ENCODE measurements at regions not wholly inside any gene's neighbourhood (a gene's known extent, or its start where the extent isn't known, plus 50 kb on each side); places are given as distances from the start of the nearest gene placed in this dataset.
"Not testable (repeated sequence)": the region's sequence is repeated elsewhere in the genome, so short reads cannot be mapped to it uniquely, and the experiment has no call there.

GRCh38 chr5:19264821-19265220 lies 723.2 kb downstream of the CDH18 start:
- ChIA-PET CTCF (no interaction called here), POLR2A (no interaction called here)
- no peak for DNase-seq
- WGBS (ENCODE audit: insufficient coverage): 100% methylated on average over 1 of the region's 2 CpGs
- H3K4me1 ChIP-seq (ENCODE audit: control extremely low read depth in 1 of 4, control insufficient read depth in 4 of 4, insufficient read depth in 4 of 4, low read length in 3 of 4): no peaks in the 10 kb centered on the region
- no peaks in the 10 kb centered on the region for H3K36me3 ChIP-seq (ENCODE audit: control insufficient read depth in 4 of 4, insufficient read depth in 4 of 4, low read length in 3 of 4)
- no peaks in the 10 kb centered on the region for H3K9me3 ChIP-seq (ENCODE audit: control extremely low read depth in 1 of 5, control insufficient read depth in 4 of 5, insufficient read depth in 2 of 5, low read depth in 1 of 5, low read length in 4 of 5)
- H3K4me3 ChIP-seq (ENCODE audit: control insufficient read depth in 1 of 7, extremely low read depth in 1 of 7, insufficient read depth in 4 of 7, low read depth in 2 of 7, low read length in 6 of 7): no peak overlapping the region
- no peaks in the 10 kb centered on the region for H3K27me3 ChIP-seq (replicated peaks in 2 of 5; ENCODE audit: control insufficient read depth in 4 of 5, insufficient read depth in 5 of 5, low read length in 4 of 5)
- H3K27ac ChIP-seq (ENCODE audit: insufficient read depth in 1 of 2, low read depth in 1 of 2, low read length in 2 of 2, poor library complexity in 1 of 2, severe bottlenecking in 2 of 2): no peak overlapping the region

GRCh38 chr5:19266791-19267190 lies 721.2 kb downstream of the CDH18 start:
- no peak for DNase-seq
- Histone ChIP-seq H3K27ac (ENCODE audit: insufficient read depth in 1 of 2, low read depth in 1 of 2, low read length in 2 of 2, poor library complexity in 1 of 2, severe bottlenecking in 2 of 2) (no peak overlapping the region), H3K36me3 (ENCODE audit: control insufficient read depth in 4 of 4, insufficient read depth in 4 of 4, low read length in 3 of 4) (no peaks in the 10 kb centered on the region), H3K9me3 (ENCODE audit: control extremely low read depth in 1 of 5, control insufficient read depth in 4 of 5, insufficient read depth in 2 of 5, low read depth in 1 of 5, low read length in 4 of 5) (no peaks in the 10 kb centered on the region), H3K27me3 (replicated peaks in 2 of 5; ENCODE audit: control insufficient read depth in 4 of 5, insufficient read depth in 5 of 5, low read length in 4 of 5) (no peaks in the 10 kb centered on the region), H3K4me3 (ENCODE audit: control insufficient read depth in 1 of 7, extremely low read depth in 1 of 7, insufficient read depth in 4 of 7, low read depth in 2 of 7, low read length in 6 of 7) (no peak overlapping the region), H3K4me1 (ENCODE audit: control extremely low read depth in 1 of 4, control insufficient read depth in 4 of 4, insufficient read depth in 4 of 4, low read length in 3 of 4) (no peaks in the 10 kb centered on the region)
- WGBS (ENCODE audit: insufficient coverage): 100% methylated on average over 4 of the region's 4 CpGs
- ChIA-PET CTCF (interaction anchor here (1.5 kb wide), 1 partner anchor 11 kb away, joined by 3 read pairs; no protein-coding TSS in a partner anchor), POLR2A (no interaction called here)

GRCh38 chr5:19270153-19270552 lies 717.8 kb downstream of the CDH18 start:
- ChIA-PET CTCF (no interaction called here), POLR2A (no interaction called here)
- Histone ChIP-seq H3K4me3 (ENCODE audit: control insufficient read depth in 1 of 7, extremely low read depth in 1 of 7, insufficient read depth in 4 of 7, low read depth in 2 of 7, low read length in 6 of 7) (no peak overlapping the region), H3K36me3 (ENCODE audit: control insufficient read depth in 4 of 4, insufficient read depth in 4 of 4, low read length in 3 of 4) (no peaks in the 10 kb centered on the region), H3K4me1 (ENCODE audit: control extremely low read depth in 1 of 4, control insufficient read depth in 4 of 4, insufficient read depth in 4 of 4, low read length in 3 of 4) (no peaks in the 10 kb centered on the region), H3K27me3 (replicated peaks in 2 of 5; ENCODE audit: control insufficient read depth in 4 of 5, insufficient read depth in 5 of 5, low read length in 4 of 5) (no peaks in the 10 kb centered on the region), H3K9me3 (ENCODE audit: control extremely low read depth in 1 of 5, control insufficient read depth in 4 of 5, insufficient read depth in 2 of 5, low read depth in 1 of 5, low read length in 4 of 5) (no peaks in the 10 kb centered on the region), H3K27ac (ENCODE audit: insufficient read depth in 1 of 2, low read depth in 1 of 2, low read length in 2 of 2, poor library complexity in 1 of 2, severe bottlenecking in 2 of 2) (no peak overlapping the region)
- DNase-seq: no peak
- WGBS (ENCODE audit: insufficient coverage): 93% methylated on average over 4 of the region's 4 CpGs

- no CpG with 5 or more reads among the region's 3 CpGs for WGBS (ENCODE audit: insufficient coverage)
- Histone ChIP-seq H3K4me1 (ENCODE audit: control extremely low read depth in 1 of 4, control insufficient read depth in 4 of 4, insufficient read depth in 4 of 4, low read length in 3 of 4) (no peaks in the 10 kb centered on the region), H3K27ac (ENCODE audit: insufficient read depth in 1 of 2, low read depth in 1 of 2, low read length in 2 of 2, poor library complexity in 1 of 2, severe bottlenecking in 2 of 2) (no peak overlapping the region), H3K27me3 (replicated peaks in 2 of 5; ENCODE audit: control insufficient read depth in 4 of 5, insufficient read depth in 5 of 5, low read length in 4 of 5) (no peaks in the 10 kb centered on the region), H3K36me3 (ENCODE audit: control insufficient read depth in 4 of 4, insufficient read depth in 4 of 4, low read length in 3 of 4) (no peaks in the 10 kb centered on the region), H3K9me3 (ENCODE audit: control extremely low read depth in 1 of 5, control insufficient read depth in 4 of 5, insufficient read depth in 2 of 5, low read depth in 1 of 5, low read length in 4 of 5) (peaks cover 0 to 5% (median 1%) of the 10 kb centered on the region in 5 experiments), H3K4me3 (ENCODE audit: control insufficient read depth in 1 of 7, extremely low read depth in 1 of 7, insufficient read depth in 4 of 7, low read depth in 2 of 7, low read length in 6 of 7) (no peak overlapping the region)
- ChIA-PET CTCF (no interaction called here), POLR2A (no interaction called here)
- DNase-seq: no peak
These were observed 713.4 kb downstream of the CDH18 start for GRCh38 chr5:19274578-19274977.

- Histone ChIP-seq H3K27ac (ENCODE audit: insufficient read depth in 1 of 2, low read depth in 1 of 2, low read length in 2 of 2, poor library complexity in 1 of 2, severe bottlenecking in 2 of 2) (no peak overlapping the region), H3K4me1 (ENCODE audit: control extremely low read depth in 1 of 4, control insufficient read depth in 4 of 4, insufficient read depth in 4 of 4, low read length in 3 of 4) (no peaks in the 10 kb centered on the region), H3K27me3 (replicated peaks in 2 of 5; ENCODE audit: control insufficient read depth in 4 of 5, insufficient read depth in 5 of 5, low read length in 4 of 5) (no peaks in the 10 kb centered on the region), H3K9me3 (ENCODE audit: control extremely low read depth in 1 of 5, control insufficient read depth in 4 of 5, insufficient read depth in 2 of 5, low read depth in 1 of 5, low read length in 4 of 5) (peaks cover 0 to 3% (median 0%) of the 10 kb centered on the region in 5 experiments), H3K4me3 (ENCODE audit: control insufficient read depth in 1 of 7, extremely low read depth in 1 of 7, insufficient read depth in 4 of 7, low read depth in 2 of 7, low read length in 6 of 7) (no peak overlapping the region), H3K36me3 (ENCODE audit: control insufficient read depth in 4 of 4, insufficient read depth in 4 of 4, low read length in 3 of 4) (no peaks in the 10 kb centered on the region)
- WGBS (ENCODE audit: insufficient coverage): no CpG with 5 or more reads among the region's 3 CpGs
- CTCF ChIA-PET: no interaction called here
- DNase-seq: no peak
- POLR2A ChIA-PET: no interaction called here
These were observed 702.7 kb downstream of the CDH18 start for GRCh38 chr5:19285286-19285685.

- H3K36me3 ChIP-seq (ENCODE audit: control insufficient read depth in 4 of 4, insufficient read depth in 4 of 4, low read length in 3 of 4); H3K27me3 ChIP-seq (replicated peaks in 2 of 5; ENCODE audit: control insufficient read depth in 4 of 5, insufficient read depth in 5 of 5, low read length in 4 of 5); H3K4me1 ChIP-seq (ENCODE audit: control extremely low read depth in 1 of 4, control insufficient read depth in 4 of 4, insufficient read depth in 4 of 4, low read length in 3 of 4); H3K27ac ChIP-seq (ENCODE audit: insufficient read depth in 1 of 2, low read depth in 1 of 2, low read length in 2 of 2, poor library complexity in 1 of 2, severe bottlenecking in 2 of 2); H3K4me3 ChIP-seq (ENCODE audit: control insufficient read depth in 1 of 7, extremely low read depth in 1 of 7, insufficient read depth in 4 of 7, low read depth in 2 of 7, low read length in 6 of 7); DNase-seq; H3K9me3 ChIP-seq (ENCODE audit: control extremely low read depth in 1 of 5, control insufficient read depth in 4 of 5, insufficient read depth in 2 of 5, low read depth in 1 of 5, low read length in 4 of 5); POLR2A ChIA-PET; CTCF ChIA-PET: not testable (repeated sequence)
- over 99% methylated on average over 31 of the region's 54 CpGs for WGBS (ENCODE audit: insufficient coverage)
These were observed 700.3 kb downstream of the CDH18 start for GRCh38 chr5:19287548-19288277.

GRCh38 chr5:19288311-19288710 lies 699.7 kb downstream of the CDH18 start:
- DNase-seq; POLR2A ChIA-PET; H3K36me3 ChIP-seq (ENCODE audit: control insufficient read depth in 4 of 4, insufficient read depth in 4 of 4, low read length in 3 of 4); H3K4me3 ChIP-seq (ENCODE audit: control insufficient read depth in 1 of 7, extremely low read depth in 1 of 7, insufficient read depth in 4 of 7, low read depth in 2 of 7, low read length in 6 of 7); H3K4me1 ChIP-seq (ENCODE audit: control extremely low read depth in 1 of 4, control insufficient read depth in 4 of 4, insufficient read depth in 4 of 4, low read length in 3 of 4); H3K9me3 ChIP-seq (ENCODE audit: control extremely low read depth in 1 of 5, control insufficient read depth in 4 of 5, insufficient read depth in 2 of 5, low read depth in 1 of 5, low read length in 4 of 5); CTCF ChIA-PET; H3K27me3 ChIP-seq (replicated peaks in 2 of 5; ENCODE audit: control insufficient read depth in 4 of 5, insufficient read depth in 5 of 5, low read length in 4 of 5): not testable (repeated sequence)
- peak overlapping the region in 1 of 2 experiments; percentile 43 for H3K27ac ChIP-seq (ENCODE audit: insufficient read depth in 1 of 2, low read depth in 1 of 2, low read length in 2 of 2, poor library complexity in 1 of 2, severe bottlenecking in 2 of 2)
- 95% methylated on average over 8 of the region's 8 CpGs for WGBS (ENCODE audit: insufficient coverage)
